ENCODE measurements at regions not wholly inside any gene's neighbourhood (a gene's known extent, or its start where the extent isn't known, plus 50 kb on each side); places are given as distances from the start of the nearest gene placed in this dataset.

DNA sequence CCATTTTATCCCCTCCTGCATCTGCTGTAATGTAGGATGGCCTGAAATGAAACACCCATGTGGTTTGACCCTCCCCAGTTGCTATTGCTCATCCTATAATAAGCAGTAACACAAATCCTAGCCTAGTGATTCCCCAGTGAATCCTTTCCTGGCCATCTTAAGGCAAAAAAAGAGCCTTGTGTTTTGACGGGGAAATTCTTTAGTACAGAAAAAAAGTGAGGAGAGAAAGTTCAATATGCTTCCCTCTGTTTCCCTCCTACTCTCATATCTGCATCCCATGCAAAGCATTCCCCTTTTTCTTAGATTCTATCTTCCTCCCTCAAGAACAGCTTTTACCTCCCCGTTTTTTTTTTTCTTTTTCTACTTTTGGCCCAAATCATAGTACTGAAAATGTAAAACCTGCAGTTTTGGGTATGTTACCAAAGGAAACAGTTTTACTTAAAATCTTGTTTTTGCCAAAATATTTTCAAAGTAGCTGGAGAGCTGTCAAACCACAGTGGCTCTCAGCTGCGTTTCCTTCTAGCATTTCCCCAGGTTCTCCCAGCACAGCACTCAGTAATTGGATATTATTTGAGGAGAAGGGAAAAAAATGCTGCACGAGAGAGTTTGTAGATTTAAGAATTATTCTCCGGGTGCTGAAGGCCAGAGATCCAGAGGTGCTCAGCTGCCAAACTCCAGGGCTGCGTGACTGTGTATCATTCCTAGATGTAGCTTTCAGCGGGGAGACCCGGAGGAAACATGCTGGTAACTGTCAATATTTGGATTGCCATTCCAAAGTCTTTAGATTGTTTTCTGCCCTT lies 321.4 kb downstream of the NPR3 start:
- no peaks in the 10 kb centered on the region for H3K9me3 ChIP-seq
- no peaks in the 10 kb centered on the region for H3K4me1 ChIP-seq
- H3K27me3 ChIP-seq (ENCODE audit: insufficient read depth in 3 of 3, low read length in 2 of 3): no peaks in the 10 kb centered on the region
- H3K36me3 ChIP-seq (ENCODE audit: insufficient read depth in 1 of 2, low read depth in 1 of 2): no peaks in the 10 kb centered on the region
- DNase-seq (no peak), ATAC-seq (no peak)
- intact Hi-C loops (cut with DNase I): no loop called here
- H3K4me3 ChIP-seq: no peak overlapping the region
- TF ChIP-seq CTCF (IDR thresholded peaks at IDR 0.05): no peak
- WGBS, 3 donors: 27 to 32% (median 32%) methylated on average over 8 of the region's 8 CpGs
- no peak overlapping the region for H3K27ac ChIP-seq

GRCh38 chr5:33033516-33033915 lies 322.4 kb downstream of the NPR3 start:
- Histone ChIP-seq H3K36me3 (ENCODE audit: insufficient read depth in 1 of 2, low read depth in 1 of 2) (no peaks in the 10 kb centered on the region), H3K4me1 (no peaks in the 10 kb centered on the region), H3K4me3 (no peak overlapping the region), H3K27ac (no peak overlapping the region), H3K9me3 (no peaks in the 10 kb centered on the region), H3K27me3 (ENCODE audit: insufficient read depth in 3 of 3, low read length in 2 of 3) (no peaks in the 10 kb centered on the region)
- no peak for TF ChIP-seq CTCF (IDR thresholded peaks at IDR 0.05)
- DNase-seq (no peak), ATAC-seq (no peak)
- WGBS, 3 donors: 60 to 74% (median 61%) methylated on average over 3 of the region's 3 CpGs
- intact Hi-C loops (cut with DNase I): no loop called here

DNA sequence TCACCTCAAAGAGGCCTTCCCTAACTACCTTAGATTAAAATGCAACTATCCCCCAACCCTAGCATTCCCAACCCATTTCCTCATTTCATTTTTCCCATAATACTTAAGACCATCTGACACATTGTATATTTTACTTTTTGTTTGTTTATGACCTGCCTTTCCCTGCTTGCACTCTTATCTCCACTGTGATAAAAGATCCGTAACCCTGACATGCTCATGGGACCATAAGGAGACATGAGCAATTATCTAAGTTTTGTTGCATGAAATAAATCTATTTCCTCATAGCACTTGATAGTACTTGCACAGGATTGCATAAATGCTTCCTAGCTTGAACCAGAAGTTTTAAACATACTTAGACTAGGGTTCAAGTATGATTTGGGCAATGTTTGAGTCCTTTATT lies 323.7 kb downstream of the NPR3 start:
- Histone ChIP-seq H3K36me3 (ENCODE audit: insufficient read depth in 1 of 2, low read depth in 1 of 2) (no peaks in the 10 kb centered on the region), H3K9me3 (no peaks in the 10 kb centered on the region), H3K4me1 (no peaks in the 10 kb centered on the region), H3K27me3 (ENCODE audit: insufficient read depth in 3 of 3, low read length in 2 of 3) (no peaks in the 10 kb centered on the region), H3K27ac (no peak overlapping the region), H3K4me3 (no peak overlapping the region)
- 95 to 100% (median 98%) methylated on average over 1 of the region's 1 CpG for WGBS, 3 donors
- no peak for ATAC-seq
- no peak for DNase-seq
- intact Hi-C loops (cut with DNase I): no loop called here
- no peak for TF ChIP-seq CTCF (IDR thresholded peaks at IDR 0.05)

- Histone ChIP-seq H3K9me3 (peaks cover 3% of the 10 kb centered on the region), H3K36me3 (ENCODE audit: insufficient read depth in 1 of 2, low read depth in 1 of 2) (no peaks in the 10 kb centered on the region), H3K4me1 (no peaks in the 10 kb centered on the region), H3K27ac (no peak overlapping the region), H3K4me3 (no peak overlapping the region), H3K27me3 (ENCODE audit: insufficient read depth in 3 of 3, low read length in 2 of 3) (no peaks in the 10 kb centered on the region)
- ATAC-seq (no peak), DNase-seq (no peak)
- no peak for TF ChIP-seq CTCF (IDR thresholded peaks at IDR 0.05)
- 83 to 93% (median 92%) methylated on average over 3 of the region's 3 CpGs for WGBS, 3 donors
- intact Hi-C loops (cut with DNase I): no loop called here
These were observed 324.9 kb downstream of the NPR3 start for GRCh38 chr5:33035851-33036527.
